Hematopoietic multipotent progenitor cell treated with erythropoietin and hydrocortisone succinate and interleukin-3 and kit ligand, for 6 days (in vitro differentiated cells): ENCODE measurements at regions not wholly inside any gene's neighbourhood (a gene's known extent, or its start where the extent isn't known, plus 50 kb on each side); places are given as distances from the start of the nearest gene placed in this dataset.

Experiments used
- DNase-seq: peaks from one replicate; pipeline ENCODE4 v3.0.0-alpha.2; 2015

GRCh38 chr13:73223372-73223781, 164.6 kb downstream of the KLF5 start:
- no peak for DNase-seq

GRCh38 chr13:73222627-73223305, 164.0 kb downstream of the KLF5 start:
- no peak for DNase-seq

GRCh38 chr13:73220966-73221720, 162.3 kb downstream of the KLF5 start:
- DNase-seq: no peak

- no peak for DNase-seq
These were observed 159.4 kb downstream of the KLF5 start for GRCh38 chr13:73218181-73218580.

GRCh38 chr13:73216381-73216831, 157.6 kb downstream of the KLF5 start:
- DNase-seq: no peak

GRCh38 chr13:73215823-73216222, 157.0 kb downstream of the KLF5 start:
- no peak for DNase-seq

- DNase-seq: no peak
These were observed 153.7 kb downstream of the KLF5 start for GRCh38 chr13:73212482-73212881.

GRCh38 chr13:73210218-73210883, 151.5 kb downstream of the KLF5 start:
- no peak for DNase-seq

GRCh38 chr13:73204952-73205351, 146.1 kb downstream of the KLF5 start:
- DNase-seq: no peak

- DNase-seq: no peak
These were observed 142.8 kb downstream of the KLF5 start for GRCh38 chr13:73201626-73202025.

- DNase-seq: peak; percentile 21
These were observed 140.2 kb downstream of the KLF5 start for GRCh38 chr13:73198991-73199411.

- no peak for DNase-seq
These were observed 136.3 kb downstream of the KLF5 start for GRCh38 chr13:73195091-73195490.

- DNase-seq: peak; percentile 16
These were observed 135.5 kb downstream of the KLF5 start for GRCh38 chr13:73194310-73194709.

- no peak for DNase-seq
These were observed 134.7 kb downstream of the KLF5 start for GRCh38 chr13:73193554-73193953.

- no peak for DNase-seq
These were observed 131.7 kb downstream of the KLF5 start for GRCh38 chr13:73190477-73190876.

GRCh38 chr13:73189776-73190175, 131.0 kb downstream of the KLF5 start:
- DNase-seq: no peak

GRCh38 chr13:73189362-73189761, 130.6 kb downstream of the KLF5 start:
- no peak for DNase-seq

GRCh38 chr13:73187106-73187505, 128.3 kb downstream of the KLF5 start:
- DNase-seq: no peak

- no peak for DNase-seq
These were observed 121.0 kb downstream of the KLF5 start for GRCh38 chr13:73179650-73180274.

GRCh38 chr13:73177916-73178565, 119.2 kb downstream of the KLF5 start:
- no peak for DNase-seq

GRCh38 chr13:73177017-73177416, 118.2 kb downstream of the KLF5 start:
- no peak for DNase-seq

- no peak for DNase-seq
These were observed 115.8 kb downstream of the KLF5 start for GRCh38 chr13:73174521-73175010.
